ENCODE measurements at regions not wholly inside any gene's neighbourhood (a gene's known extent, or its start where the extent isn't known, plus 50 kb on each side); places are given as distances from the start of the nearest gene placed in this dataset.

DNA sequence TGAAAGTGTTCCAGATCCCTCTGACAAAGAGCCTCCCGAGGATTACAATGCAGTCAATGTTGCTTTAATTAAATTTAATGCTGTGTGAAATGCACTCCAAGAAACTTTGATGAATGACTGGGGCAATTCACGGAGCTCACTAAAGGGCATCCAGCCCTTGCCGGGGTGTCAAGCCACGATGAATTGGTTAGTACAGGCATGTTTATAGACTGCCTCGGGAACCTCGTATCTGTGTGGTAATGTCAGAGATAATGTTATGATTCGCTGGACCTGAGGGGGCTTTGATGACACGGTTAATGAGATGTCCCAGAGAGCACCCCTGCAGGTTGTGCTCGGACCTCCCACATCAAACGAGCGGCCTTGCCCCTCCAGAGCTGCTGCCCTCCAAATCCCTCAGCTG, 428.8 kb downstream of the NKX6-1 start:
- Histone ChIP-seq H3K36me3 (ENCODE audit: low read depth) (no peaks in the 10 kb centered on the region), H3K79me2 (ENCODE audit: insufficient read depth) (no peaks in the 10 kb centered on the region), H4K20me1 (ENCODE audit: insufficient read depth) (no peaks in the 10 kb centered on the region), H2AFZ (no peak overlapping the region), H3K27ac (no peak overlapping the region), H3K4me3 (no peak overlapping the region), H3K9ac (no peak overlapping the region), H3K27me3 (replicated peaks; ENCODE audit: insufficient read depth) (peaks cover 11% of the 10 kb centered on the region), H3K4me1 (ENCODE audit: insufficient read depth) (no peaks in the 10 kb centered on the region), H3K9me3 (ENCODE audit: low read depth) (no peaks in the 10 kb centered on the region), H3F3A (ENCODE audit: insufficient read depth) (no peaks in the 10 kb centered on the region), H3K4me2 (ENCODE audit: unreplicated experiment) (no peak overlapping the region), H3K9me2 (ENCODE audit: insufficient read depth) (no peaks in the 10 kb centered on the region)
- DNase-seq = no peak
- WGBS, 2 experiments (ENCODE audit: low coverage in 1 of 2, low lambda C conversion rate in 2 of 2, missing lambda C conversion rate in 2 of 2) = 8 to 11% methylated on average over 11 of the region's 11 CpGs
- TF ChIP-seq EZH2 (IDR thresholded peaks at IDR 0.05; ENCODE audit: insufficient read depth, poor library complexity, severe bottlenecking) (no peak), EZH2phosphoT487 (IDR thresholded peaks at IDR 0.05; ENCODE audit: insufficient read depth, low read depth) (no peak)
- in situ Hi-C loops (cut with MboI) = no loop called here

DNA sequence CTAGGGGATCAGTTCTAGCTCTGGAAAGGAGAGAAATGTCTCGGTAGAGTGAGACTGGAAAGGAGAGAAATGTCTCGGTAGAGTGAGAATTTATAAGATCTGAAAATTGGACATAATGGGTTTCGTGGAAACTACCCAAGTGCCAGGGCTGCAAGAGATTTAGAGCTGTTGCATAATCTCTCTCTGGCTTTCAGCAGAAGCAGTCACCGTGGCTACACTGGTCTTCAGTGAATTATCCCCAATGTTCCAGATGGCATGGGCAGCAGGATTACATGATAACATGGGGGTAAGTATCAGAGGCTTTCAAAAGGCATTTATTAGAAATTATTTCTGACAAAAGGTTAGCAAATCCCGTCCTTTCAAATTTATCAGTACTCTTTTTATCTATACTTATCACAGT, 435.5 kb downstream of the NKX6-1 start:
- Histone ChIP-seq H3K9me2 (ENCODE audit: insufficient read depth) (no peaks in the 10 kb centered on the region), H3K79me2 (ENCODE audit: insufficient read depth) (no peaks in the 10 kb centered on the region), H3K27me3 (replicated peaks; ENCODE audit: insufficient read depth) (no peaks in the 10 kb centered on the region), H3K36me3 (ENCODE audit: low read depth) (no peaks in the 10 kb centered on the region), H2AFZ (no peak overlapping the region), H4K20me1 (ENCODE audit: insufficient read depth) (no peaks in the 10 kb centered on the region), H3F3A (ENCODE audit: insufficient read depth) (no peaks in the 10 kb centered on the region), H3K4me2 (ENCODE audit: unreplicated experiment) (no peak overlapping the region), H3K27ac (no peak overlapping the region), H3K4me3 (no peak overlapping the region), H3K9ac (no peak overlapping the region), H3K4me1 (ENCODE audit: insufficient read depth) (no peaks in the 10 kb centered on the region), H3K9me3 (ENCODE audit: low read depth) (no peaks in the 10 kb centered on the region)
- in situ Hi-C loops (cut with MboI) = no loop called here
- WGBS, 2 experiments (ENCODE audit: low coverage in 1 of 2, low lambda C conversion rate in 2 of 2, missing lambda C conversion rate in 2 of 2) = 18 to 20% methylated on average over 5 of the region's 5 CpGs
- TF ChIP-seq EZH2phosphoT487 (IDR thresholded peaks at IDR 0.05; ENCODE audit: insufficient read depth, low read depth) (no peak), EZH2 (IDR thresholded peaks at IDR 0.05; ENCODE audit: insufficient read depth, poor library complexity, severe bottlenecking) (no peak)
- no peak for DNase-seq

DNA sequence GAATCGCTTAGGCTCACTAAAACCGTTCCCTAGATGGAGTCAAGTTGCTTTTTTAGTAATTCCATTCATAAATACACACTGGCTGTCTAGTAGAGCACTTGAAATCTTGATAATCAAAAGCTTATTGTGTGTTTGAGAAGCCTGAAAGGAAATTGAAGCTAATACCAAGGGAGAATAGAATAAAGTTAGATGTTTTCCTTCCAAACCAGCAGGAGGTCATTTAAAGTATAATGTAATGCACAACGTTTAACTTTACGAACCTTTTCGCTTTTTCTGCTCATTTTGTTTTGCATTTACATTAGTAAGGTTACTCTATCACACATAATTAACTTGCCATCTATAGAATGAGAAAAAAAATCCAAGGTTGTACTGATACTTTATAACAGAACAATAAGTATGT, 440.9 kb downstream of the NKX6-1 start:
- in situ Hi-C loops (cut with MboI) = no loop called here
- no peaks in the 10 kb centered on the region for H3K9me3 ChIP-seq (ENCODE audit: low read depth)
- H3K27ac ChIP-seq = no peak overlapping the region
- DNase-seq = no peak
- WGBS, 2 experiments (ENCODE audit: low coverage in 1 of 2, low lambda C conversion rate in 2 of 2, missing lambda C conversion rate in 2 of 2) = 15 to 23% methylated on average over 5 of the region's 5 CpGs
- no peaks in the 10 kb centered on the region for H3K27me3 ChIP-seq (replicated peaks; ENCODE audit: insufficient read depth)
- no peak overlapping the region for H2AFZ ChIP-seq
- H3K4me2 ChIP-seq (ENCODE audit: unreplicated experiment) = no peak overlapping the region
- H3K9me2 ChIP-seq (ENCODE audit: insufficient read depth) = no peaks in the 10 kb centered on the region
- no peaks in the 10 kb centered on the region for H3F3A ChIP-seq (ENCODE audit: insufficient read depth)
- no peaks in the 10 kb centered on the region for H3K79me2 ChIP-seq (ENCODE audit: insufficient read depth)
- no peak overlapping the region for H3K4me3 ChIP-seq
- no peaks in the 10 kb centered on the region for H3K36me3 ChIP-seq (ENCODE audit: low read depth)
- no peak for TF ChIP-seq EZH2 (IDR thresholded peaks at IDR 0.05; ENCODE audit: insufficient read depth, poor library complexity, severe bottlenecking)
- TF ChIP-seq EZH2phosphoT487 (IDR thresholded peaks at IDR 0.05; ENCODE audit: insufficient read depth, low read depth) = no peak
- H3K9ac ChIP-seq = no peak overlapping the region
- H3K4me1 ChIP-seq (ENCODE audit: insufficient read depth) = no peaks in the 10 kb centered on the region
- no peaks in the 10 kb centered on the region for H4K20me1 ChIP-seq (ENCODE audit: insufficient read depth)

DNA sequence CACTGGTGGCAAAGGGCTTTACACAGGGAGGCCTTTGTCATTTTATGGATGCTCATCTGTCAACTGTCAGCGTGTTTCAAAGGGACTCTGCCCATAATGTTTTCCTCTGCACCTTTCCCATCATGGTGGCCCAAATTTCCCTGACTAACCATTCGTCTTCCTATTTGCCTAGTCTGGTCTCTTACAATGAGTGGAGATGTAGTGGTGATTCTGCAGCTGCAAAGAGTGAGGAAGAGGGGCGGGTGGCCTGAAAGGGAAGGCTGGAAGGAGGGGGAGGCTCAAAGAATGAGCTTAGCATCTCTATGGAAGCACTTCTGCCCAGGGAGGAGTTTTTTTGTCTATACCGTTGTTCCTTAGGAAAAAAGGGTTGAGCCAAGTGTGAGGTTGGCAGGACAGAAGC, 447.5 kb downstream of the NKX6-1 start:
- Histone ChIP-seq H3K4me1 (ENCODE audit: insufficient read depth) (no peaks in the 10 kb centered on the region), H3K9me2 (ENCODE audit: insufficient read depth) (no peaks in the 10 kb centered on the region), H3K4me2 (ENCODE audit: unreplicated experiment) (no peak overlapping the region), H3K27me3 (replicated peaks; ENCODE audit: insufficient read depth) (0 out of 2 replicates have a peak, but pooled peaks cover 6% of the 10 kb centered on the region), H3K36me3 (ENCODE audit: low read depth) (no peaks in the 10 kb centered on the region), H3K79me2 (ENCODE audit: insufficient read depth) (no peaks in the 10 kb centered on the region), H3F3A (ENCODE audit: insufficient read depth) (no peaks in the 10 kb centered on the region), H4K20me1 (ENCODE audit: insufficient read depth) (no peaks in the 10 kb centered on the region), H3K9ac (no peak overlapping the region), H3K4me3 (no peak overlapping the region), H3K9me3 (ENCODE audit: low read depth) (no peaks in the 10 kb centered on the region), H2AFZ (no peak overlapping the region), H3K27ac (no peak overlapping the region)
- WGBS, 2 experiments (ENCODE audit: low coverage in 1 of 2, low lambda C conversion rate in 2 of 2, missing lambda C conversion rate in 2 of 2) = 5 to 8% methylated on average over 4 of the region's 4 CpGs
- TF ChIP-seq EZH2 (IDR thresholded peaks at IDR 0.05; ENCODE audit: insufficient read depth, poor library complexity, severe bottlenecking) = no peak
- TF ChIP-seq EZH2phosphoT487 (IDR thresholded peaks at IDR 0.05; ENCODE audit: insufficient read depth, low read depth) = no peak
- DNase-seq = no peak
- in situ Hi-C loops (cut with MboI) = no loop called here

DNA sequence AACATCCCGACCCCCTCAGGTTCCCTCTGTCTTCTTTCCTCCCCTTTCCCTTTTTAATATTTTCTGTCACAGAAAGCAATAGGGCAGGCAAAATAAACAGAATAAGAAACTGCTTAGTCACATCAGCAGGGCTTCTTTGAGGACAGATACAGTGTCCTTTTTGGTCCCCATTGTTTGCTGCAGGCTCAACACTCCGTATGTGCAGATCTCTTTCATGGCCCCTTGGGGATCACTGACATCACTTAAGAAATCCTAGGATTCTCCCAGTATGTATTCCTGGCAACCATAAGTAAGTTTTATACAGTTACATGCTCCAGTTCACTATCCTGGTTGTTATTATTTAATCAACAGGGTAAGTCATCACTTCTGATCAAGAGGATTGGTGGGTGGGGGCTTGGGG, 448.0 kb downstream of the NKX6-1 start:
- Histone ChIP-seq H3K79me2 (ENCODE audit: insufficient read depth) (no peaks in the 10 kb centered on the region), H3K27me3 (replicated peaks; ENCODE audit: insufficient read depth) (0 out of 2 replicates have a peak, but pooled peaks cover 6% of the 10 kb centered on the region), H3K9me3 (ENCODE audit: low read depth) (no peaks in the 10 kb centered on the region), H3F3A (ENCODE audit: insufficient read depth) (no peaks in the 10 kb centered on the region), H2AFZ (no peak overlapping the region), H3K9ac (no peak overlapping the region), H3K4me1 (ENCODE audit: insufficient read depth) (no peaks in the 10 kb centered on the region), H3K4me2 (ENCODE audit: unreplicated experiment) (no peak overlapping the region), H3K36me3 (ENCODE audit: low read depth) (no peaks in the 10 kb centered on the region), H3K4me3 (no peak overlapping the region), H3K9me2 (ENCODE audit: insufficient read depth) (no peaks in the 10 kb centered on the region), H3K27ac (no peak overlapping the region), H4K20me1 (ENCODE audit: insufficient read depth) (no peaks in the 10 kb centered on the region)
- no peak for TF ChIP-seq EZH2phosphoT487 (IDR thresholded peaks at IDR 0.05; ENCODE audit: insufficient read depth, low read depth)
- TF ChIP-seq EZH2 (IDR thresholded peaks at IDR 0.05; ENCODE audit: insufficient read depth, poor library complexity, severe bottlenecking) = no peak
- in situ Hi-C loops (cut with MboI) = no loop called here
- WGBS, 2 experiments (ENCODE audit: low coverage in 1 of 2, low lambda C conversion rate in 2 of 2, missing lambda C conversion rate in 2 of 2) = 28 to 30% methylated on average over 2 of the region's 2 CpGs
- no peak for DNase-seq
